H1 (cell line): ENCODE measurements at regions not wholly inside any gene's neighbourhood (a gene's known extent, or its start where the extent isn't known, plus 50 kb on each side); places are given as distances from the start of the nearest gene placed in this dataset.

Experiments
- CTCF ChIA-PET: fragments of 300-600 bp; sonication (Branson Sonifier 250); formaldehyde crosslinking; loops from one replicate; lab custom pipeline; 2021; ENCODE audit not compliant: partially characterized antibody; lab: Charles Lee
- POLR2A ChIA-PET: fragments of 300-600 bp; sonication (Branson Sonifier 250); formaldehyde crosslinking; loops from one replicate; lab custom pipeline; 2021; ENCODE audit warnings: inconsistent platforms; ENCODE audit not compliant: partially characterized antibody; lab: Charles Lee
- DNase-seq, 2 experiments: peaks; one replicate each; pipeline versions ENCODE4 v3.0.0 to v3.0.0-alpha.2; 2010 to 2022; ENCODE audit warnings: low spot score in 2 of 2, low read depth in 1 of 2, mixed read lengths in 1 of 2
- FAIRE-seq: peaks from 2 replicates; lab custom pipeline; 2011; peaks lifted over from hg19 to GRCh38; lab: Jason Lieb, UNC
- H2AFZ ChIP-seq: 2 replicates; pipeline ENCODE4 v1.8.1; 2012; ENCODE audit warnings: low read length, inconsistent platforms
- H2AK5ac ChIP-seq: 2 replicates; pipeline ENCODE4 v1.6.1; 2013; ENCODE audit warnings: low read depth, low read length
- H2BK120ac ChIP-seq: replicated peaks from 2 replicates; pipeline ENCODE3; 2013; ENCODE audit warnings: low read depth, low read length, inconsistent platforms
- H2BK12ac ChIP-seq: 2 replicates; pipeline ENCODE4 v1.6.1; 2013; ENCODE audit warnings: low read depth, low read length
- H2BK15ac ChIP-seq: 2 replicates; pipeline ENCODE4 v1.6.1; 2013; ENCODE audit warnings: low read length
- H2BK20ac ChIP-seq: 2 replicates; pipeline ENCODE4 v1.6.1; 2013; ENCODE audit warnings: low read length
- H2BK5ac ChIP-seq: 2 replicates; pipeline ENCODE4 v1.6.1; 2013; ENCODE audit warnings: low read depth, low read length
- H3K14ac ChIP-seq: 2 replicates; pipeline ENCODE4 v1.6.1; 2013; ENCODE audit warnings: inconsistent platforms; ENCODE audit not compliant: insufficient read length
- H3K18ac ChIP-seq: 2 replicates; pipeline ENCODE4 v1.6.1; 2013; ENCODE audit warnings: low read length; ENCODE audit errors: extremely low read depth
- H3K23ac ChIP-seq: 2 replicates; pipeline ENCODE4 v1.6.1; 2013; ENCODE audit warnings: inconsistent platforms; ENCODE audit not compliant: insufficient read length
- H3K23me2 ChIP-seq: 2 replicates; pipeline ENCODE4 v1.6.1; 2013; ENCODE audit warnings: low read depth, low read length
- H3K27ac ChIP-seq: 2 replicates; pipeline ENCODE4 v1.6.1; 2011; ENCODE audit warnings: low read depth, low read length, inconsistent platforms
- H3K27me3 ChIP-seq, 4 experiments: replicated peaks in 1 of 4; 1 replicate in 1 of 4; 2 replicates in 3 of 4; pipeline versions ENCODE4 v1.6.1 to v1.8.1; 2011 to 2013; ENCODE audit warnings: low read length in 3 of 4, mild to moderate bottlenecking in 3 of 4, inconsistent platforms in 2 of 4, mixed read lengths in 2 of 4, moderate library complexity in 1 of 4; ENCODE audit not compliant: control insufficient read depth in 3 of 4, insufficient read depth in 3 of 4; ENCODE audit errors: extremely low read depth in 1 of 4
- H3K36me3 ChIP-seq, 4 experiments: 2 replicates each; pipeline versions ENCODE4 v1.6.1 to v1.8.1; 2011 to 2013; ENCODE audit warnings: mild to moderate bottlenecking in 4 of 4, low read length in 3 of 4, moderate library complexity in 2 of 4, control low read depth in 1 of 4, inconsistent platforms in 1 of 4; ENCODE audit not compliant: insufficient read depth in 4 of 4, control insufficient read depth in 2 of 4
- H3K4ac ChIP-seq: replicated peaks from 2 replicates; pipeline ENCODE3; 2013; ENCODE audit warnings: low read length, low read depth, mixed read lengths, inconsistent platforms; ENCODE audit not compliant: insufficient read length
- H3K4me1 ChIP-seq, 4 experiments: replicated peaks in 1 of 4; 1 replicate in 1 of 4; 2 replicates in 3 of 4; pipeline versions ENCODE4 v1.6.1 to v1.8.1; 2011 to 2013; ENCODE audit warnings: low read length in 3 of 4, inconsistent platforms in 2 of 4, mixed read lengths in 1 of 4; ENCODE audit not compliant: insufficient read depth in 4 of 4, control insufficient read depth in 3 of 4
- H3K4me2 ChIP-seq, 2 experiments: 2 replicates each; pipeline versions ENCODE4 v1.6.1 to v1.8.1; 2011 to 2013; ENCODE audit warnings: low read depth in 2 of 2, low read length in 2 of 2, control low read depth in 1 of 2, inconsistent platforms in 1 of 2, mild to moderate bottlenecking in 1 of 2; ENCODE audit not compliant: insufficient read depth in 1 of 2
- H3K4me3 ChIP-seq, 4 experiments: fragments of 200-600, 300-600 bp in 1 of 4; sonication (generic), shearing (Covaris generic), sonication (Bioruptor Twin) in 1 of 4; 2 replicates each; pipeline versions ENCODE4 v1.5.1 to v1.8.1; 2011 to 2016; ENCODE audit warnings: low read length in 4 of 4, low read depth in 3 of 4, control low read depth in 2 of 4, inconsistent platforms in 2 of 4, mild to moderate bottlenecking in 2 of 4, mixed read lengths in 1 of 4, moderate library complexity in 1 of 4; ENCODE audit not compliant: insufficient read depth in 2 of 4; ENCODE audit errors: extremely low read depth in 1 of 4
- H3K56ac ChIP-seq: replicated peaks from 2 replicates; pipeline ENCODE3; 2013; ENCODE audit warnings: low read depth, mild to moderate bottlenecking, mixed read lengths, low read length, inconsistent platforms; ENCODE audit not compliant: insufficient read length
- H3K79me1 ChIP-seq: 2 replicates; pipeline ENCODE4 v1.6.1; 2013; ENCODE audit warnings: low read depth, low read length, control low read depth
- H3K79me2 ChIP-seq, 2 experiments: 2 replicates each; pipeline versions ENCODE4 v1.6.1 to v1.8.1; 2012 to 2013; ENCODE audit warnings: low read length in 2 of 2, mild to moderate bottlenecking in 2 of 2, inconsistent platforms in 1 of 2; ENCODE audit not compliant: insufficient read depth in 2 of 2, control insufficient read depth in 1 of 2
- H3K9ac ChIP-seq, 4 experiments: replicated peaks in 1 of 4; 1 replicate in 1 of 4; 2 replicates in 3 of 4; pipeline versions ENCODE4 v1.6.1 to v1.8.1; 2011 to 2013; ENCODE audit warnings: low read depth in 3 of 4, low read length in 3 of 4, control low read depth in 2 of 4, mild to moderate bottlenecking in 2 of 4, moderate library complexity in 2 of 4, inconsistent platforms in 1 of 4; ENCODE audit errors: extremely low read depth in 1 of 4
- H3K9me3 ChIP-seq, 2 experiments: 2 replicates each; pipeline versions ENCODE4 v1.6.1 to v1.8.1; 2012 to 2013; ENCODE audit warnings: mild to moderate bottlenecking in 2 of 2, moderate library complexity in 2 of 2, control low read depth in 1 of 2, inconsistent platforms in 1 of 2, low read depth in 1 of 2, low read length in 1 of 2, mixed read lengths in 1 of 2; ENCODE audit not compliant: insufficient read depth in 2 of 2
- H4K20me1 ChIP-seq, 2 experiments: replicated peaks in 1 of 2; 2 replicates each; pipeline versions ENCODE3 to v1.8.1; 2011 to 2013; ENCODE audit warnings: inconsistent platforms in 2 of 2, low read length in 2 of 2, mild to moderate bottlenecking in 1 of 2; ENCODE audit not compliant: insufficient read depth in 2 of 2, control insufficient read depth in 1 of 2
- H4K5ac ChIP-seq: 2 replicates; pipeline ENCODE4 v1.6.1; 2013; ENCODE audit warnings: low read length, low read depth, mixed read lengths, inconsistent platforms; ENCODE audit not compliant: insufficient read length
- H4K8ac ChIP-seq: 2 replicates; pipeline ENCODE4 v1.8.0; 2013; ENCODE audit warnings: mild to moderate bottlenecking, moderate library complexity, low read length, inconsistent platforms; ENCODE audit not compliant: insufficient read depth; ENCODE audit errors: extremely low read depth
- H4K91ac ChIP-seq: replicated peaks from 2 replicates; pipeline ENCODE3; 2013; ENCODE audit warnings: low read length, mixed read lengths, inconsistent platforms; ENCODE audit not compliant: insufficient read length
- CHD2 ChIP-seq: IDR thresholded peaks from 2 replicates; pipeline ENCODE4 v1.6.1; 2012; ENCODE audit warnings: low read length, improper control_type of control experiment
- CTBP2 ChIP-seq: IDR thresholded peaks from 2 replicates; pipeline ENCODE4 v1.7.0; 2011; ENCODE audit warnings: borderline replicate concordance, mild to moderate bottlenecking, moderate library complexity, mixed read lengths, low read length; ENCODE audit not compliant: insufficient read depth, insufficient read length
- WGBS, 2 experiments: shearing (Covaris generic) in 1 of 2; methylation state at CpG; one replicate each; pipeline versions ENCODE4 v1.1.6 to v1.1.7; 2013 to 2015; ENCODE audit warnings: low lambda C conversion rate in 2 of 2, mixed read lengths in 2 of 2, inconsistent platforms in 1 of 2, low coverage in 1 of 2, missing lambda C conversion rate in 1 of 2; ENCODE audit not compliant: insufficient replicate concordance in 2 of 2, insufficient coverage in 1 of 2, insufficient read length in 1 of 2; ENCODE audit errors: extremely low coverage in 1 of 2, missing lambda C conversion rate in 1 of 2; 5-methylcytosine and 5-hydroxymethylcytosine counted together
- TF ChIP-seq, protein P1 (sequence below): IDR thresholded peaks from 2 replicates; pipeline ENCODE4 v1.6.1; 2011; ENCODE audit warnings: low read depth, mild to moderate bottlenecking, low read length; ENCODE audit not compliant: insufficient read depth
- TF ChIP-seq, protein P2 (sequence below): IDR thresholded peaks from 2 replicates; pipeline ENCODE4 v1.6.1; 2011; ENCODE audit warnings: low read length, improper control_type of control experiment

- no peaks in the 10 kb centered on the region for H4K20me1 ChIP-seq
- no peak overlapping the region for H2BK15ac ChIP-seq
- no peak overlapping the region for H3K18ac ChIP-seq
- no peaks in the 10 kb centered on the region for H3K27me3 ChIP-seq
- no peak overlapping the region for H3K4ac ChIP-seq
- H3K4me3 ChIP-seq: no peak overlapping the region
- no peak overlapping the region for H3K56ac ChIP-seq
- no peak overlapping the region for H2BK12ac ChIP-seq
- H2BK120ac ChIP-seq: no peak overlapping the region
- CTCF ChIA-PET: no interaction called here
- no peak overlapping the region for H3K23ac ChIP-seq
- no peak overlapping the region for H4K91ac ChIP-seq
- no peaks in the 10 kb centered on the region for H3K9me3 ChIP-seq
- POLR2A ChIA-PET: no interaction called here
- H3K14ac ChIP-seq: no peak overlapping the region
- H3K4me1 ChIP-seq: no peaks in the 10 kb centered on the region
- H3K27ac ChIP-seq: no peak overlapping the region
- no peak overlapping the region for H3K4me2 ChIP-seq
- WGBS, 2 experiments: 98% methylated on average over 4 of the region's 4 CpGs; no CpG with 5 or more reads in 1 of the 2 experiments
- H3K36me3 ChIP-seq: no peaks in the 10 kb centered on the region
- H2BK20ac ChIP-seq: no peak overlapping the region
- no peak overlapping the region for H3K9ac ChIP-seq
- H2BK5ac ChIP-seq: no peak overlapping the region
- no peaks in the 10 kb centered on the region for H3K23me2 ChIP-seq
- H2AK5ac ChIP-seq: no peak overlapping the region
- no peak for DNase-seq
- H4K8ac ChIP-seq: no peak overlapping the region
- no peaks in the 10 kb centered on the region for H3K79me2 ChIP-seq
- H2AFZ ChIP-seq: no peak overlapping the region
- no peaks in the 10 kb centered on the region for H3K79me1 ChIP-seq
- H4K5ac ChIP-seq: no peak overlapping the region
- no peak for FAIRE-seq
- TF ChIP-seq CHD2 (no peak), CTBP2 (no peak)
- TF ChIP-seq, protein P1, sequence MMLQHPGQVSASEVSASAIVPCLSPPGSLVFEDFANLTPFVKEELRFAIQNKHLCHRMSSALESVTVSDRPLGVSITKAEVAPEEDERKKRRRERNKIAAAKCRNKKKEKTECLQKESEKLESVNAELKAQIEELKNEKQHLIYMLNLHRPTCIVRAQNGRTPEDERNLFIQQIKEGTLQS: no peak
- TF ChIP-seq, protein P2, sequence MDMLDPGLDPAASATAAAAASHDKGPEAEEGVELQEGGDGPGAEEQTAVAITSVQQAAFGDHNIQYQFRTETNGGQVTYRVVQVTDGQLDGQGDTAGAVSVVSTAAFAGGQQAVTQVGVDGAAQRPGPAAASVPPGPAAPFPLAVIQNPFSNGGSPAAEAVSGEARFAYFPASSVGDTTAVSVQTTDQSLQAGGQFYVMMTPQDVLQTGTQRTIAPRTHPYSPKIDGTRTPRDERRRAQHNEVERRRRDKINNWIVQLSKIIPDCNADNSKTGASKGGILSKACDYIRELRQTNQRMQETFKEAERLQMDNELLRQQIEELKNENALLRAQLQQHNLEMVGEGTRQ: no peak
These were observed 618.8 kb upstream of the GRM7 start for GRCh38 chr3:6242104-6242503.
